ENCODE measurements at regions not wholly inside any gene's neighbourhood (a gene's known extent, or its start where the extent isn't known, plus 50 kb on each side); places are given as distances from the start of the nearest gene placed in this dataset.

GRCh38 chr22:49514641-49515040, 313.0 kb downstream of the BRD1 start:
- Histone ChIP-seq H3F3A (ENCODE audit: low read length, unreplicated experiment) (no peaks in the 10 kb centered on the region), H3K27me3 (ENCODE audit: low read length) (peaks cover 69% of the 10 kb centered on the region), H4K20me1 (ENCODE audit: low read length) (no peaks in the 10 kb centered on the region), H3K27ac (ENCODE audit: low read length) (no peak overlapping the region), H3K9ac (ENCODE audit: low read length) (no peak overlapping the region), H2AFZ (ENCODE audit: low read length) (no peak overlapping the region), H3K9me3 (ENCODE audit: low read length) (no peaks in the 10 kb centered on the region), H3K79me2 (ENCODE audit: low read length) (no peaks in the 10 kb centered on the region), H3K4me2 (ENCODE audit: low read length) (no peak overlapping the region), H3K9me2 (replicated peaks; ENCODE audit: low read length) (no peaks in the 10 kb centered on the region), H3K36me3 (ENCODE audit: low read depth, low read length) (no peaks in the 10 kb centered on the region), H3K4me3 (ENCODE audit: low read length) (no peak overlapping the region), H3K4me1 (ENCODE audit: insufficient read depth, low read length) (no peaks in the 10 kb centered on the region)
- no peak for DNase-seq
- no peak for ATAC-seq
- ChIA-PET CTCF (no interaction called here), POLR2A (ENCODE audit: unreplicated experiment) (no interaction called here)
- TF ChIP-seq EZH2phosphoT487 (IDR thresholded peaks at IDR 0.05; ENCODE audit: borderline replicate concordance, low read length): no peak
- no peak for TF ChIP-seq EZH2 (IDR thresholded peaks at IDR 0.05; ENCODE audit: low read length, unreplicated experiment)
- TF ChIP-seq, protein P1, sequence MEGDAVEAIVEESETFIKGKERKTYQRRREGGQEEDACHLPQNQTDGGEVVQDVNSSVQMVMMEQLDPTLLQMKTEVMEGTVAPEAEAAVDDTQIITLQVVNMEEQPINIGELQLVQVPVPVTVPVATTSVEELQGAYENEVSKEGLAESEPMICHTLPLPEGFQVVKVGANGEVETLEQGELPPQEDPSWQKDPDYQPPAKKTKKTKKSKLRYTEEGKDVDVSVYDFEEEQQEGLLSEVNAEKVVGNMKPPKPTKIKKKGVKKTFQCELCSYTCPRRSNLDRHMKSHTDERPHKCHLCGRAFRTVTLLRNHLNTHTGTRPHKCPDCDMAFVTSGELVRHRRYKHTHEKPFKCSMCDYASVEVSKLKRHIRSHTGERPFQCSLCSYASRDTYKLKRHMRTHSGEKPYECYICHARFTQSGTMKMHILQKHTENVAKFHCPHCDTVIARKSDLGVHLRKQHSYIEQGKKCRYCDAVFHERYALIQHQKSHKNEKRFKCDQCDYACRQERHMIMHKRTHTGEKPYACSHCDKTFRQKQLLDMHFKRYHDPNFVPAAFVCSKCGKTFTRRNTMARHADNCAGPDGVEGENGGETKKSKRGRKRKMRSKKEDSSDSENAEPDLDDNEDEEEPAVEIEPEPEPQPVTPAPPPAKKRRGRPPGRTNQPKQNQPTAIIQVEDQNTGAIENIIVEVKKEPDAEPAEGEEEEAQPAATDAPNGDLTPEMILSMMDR (conservative IDR thresholded peaks at IDR 0.05; ENCODE audit: low read depth, low read length): no peak
- BruUV-seq (replicated peaks): no TSS peak
- intact Hi-C loops (cut with micrococcal nuclease): no loop called here

- Histone ChIP-seq H3K79me2 (ENCODE audit: low read length) (no peaks in the 10 kb centered on the region), H3K9me3 (ENCODE audit: low read length) (no peaks in the 10 kb centered on the region), H3K27me3 (ENCODE audit: low read length) (peaks cover 65% of the 10 kb centered on the region), H4K20me1 (ENCODE audit: low read length) (no peaks in the 10 kb centered on the region), H3K27ac (ENCODE audit: low read length) (no peak overlapping the region), H3K9ac (ENCODE audit: low read length) (no peak overlapping the region), H3K36me3 (ENCODE audit: low read depth, low read length) (no peaks in the 10 kb centered on the region), H3K4me2 (ENCODE audit: low read length) (no peak overlapping the region), H3K4me3 (ENCODE audit: low read length) (no peak overlapping the region), H3F3A (ENCODE audit: low read length, unreplicated experiment) (no peaks in the 10 kb centered on the region), H3K9me2 (replicated peaks; ENCODE audit: low read length) (no peaks in the 10 kb centered on the region), H3K4me1 (ENCODE audit: insufficient read depth, low read length) (no peaks in the 10 kb centered on the region), H2AFZ (ENCODE audit: low read length) (no peak overlapping the region)
- ATAC-seq (no peak), DNase-seq (no peak)
- intact Hi-C loops (cut with micrococcal nuclease): no loop called here
- BruUV-seq (replicated peaks): no TSS peak
- no peak for TF ChIP-seq EZH2 (IDR thresholded peaks at IDR 0.05; ENCODE audit: low read length, unreplicated experiment)
- TF ChIP-seq EZH2phosphoT487 (IDR thresholded peaks at IDR 0.05; ENCODE audit: borderline replicate concordance, low read length): no peak
- TF ChIP-seq, protein P1 (conservative IDR thresholded peaks at IDR 0.05; ENCODE audit: low read depth, low read length): no peak
- CTCF ChIA-PET: no interaction called here
- POLR2A ChIA-PET (ENCODE audit: unreplicated experiment): no interaction called here
Observed at GRCh38 chr22:49514211-49514610, 313.5 kb downstream of the BRD1 start.

DNA sequence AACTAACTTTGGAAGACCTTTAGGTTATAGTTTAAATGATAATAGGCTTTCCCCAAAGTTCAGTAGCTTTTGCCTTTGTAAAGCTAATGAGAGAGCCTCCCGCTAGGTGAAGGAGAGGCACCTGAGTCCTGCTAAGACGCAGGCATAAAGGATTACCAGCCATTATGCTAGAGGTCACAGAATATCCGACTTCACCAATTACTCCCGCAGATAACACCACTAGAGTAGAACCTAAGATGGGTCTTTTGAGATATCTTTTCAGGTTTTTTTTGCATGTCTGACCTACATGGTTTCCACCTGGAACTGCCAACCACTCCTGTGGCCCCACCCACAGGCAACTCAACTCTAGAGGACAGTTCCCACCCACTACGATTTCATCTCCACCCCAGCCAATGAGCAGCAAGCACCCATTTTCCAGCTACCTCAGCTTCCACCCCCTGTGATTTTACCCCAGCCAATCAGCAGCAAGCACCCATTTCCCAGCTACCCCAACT, 314.3 kb downstream of the BRD1 start:
- CTCF ChIA-PET: interaction anchor here (0.6 kb wide), 1 partner anchor 156 kb away, joined by 6 read pairs; no protein-coding TSS in a partner anchor

More for the DNA sequence above, 314.3 kb downstream of the BRD1 start:
- Histone ChIP-seq H3K36me3 (ENCODE audit: low read depth, low read length) (no peaks in the 10 kb centered on the region), H3K27me3 (ENCODE audit: low read length) (peaks cover 57% of the 10 kb centered on the region), H3F3A (ENCODE audit: low read length, unreplicated experiment) (no peaks in the 10 kb centered on the region), H2AFZ (ENCODE audit: low read length) (no peak overlapping the region), H3K4me3 (ENCODE audit: low read length) (no peak overlapping the region), H3K27ac (ENCODE audit: low read length) (no peak overlapping the region), H4K20me1 (ENCODE audit: low read length) (no peaks in the 10 kb centered on the region), H3K4me1 (ENCODE audit: insufficient read depth, low read length) (no peaks in the 10 kb centered on the region), H3K9me3 (ENCODE audit: low read length) (no peaks in the 10 kb centered on the region), H3K9me2 (replicated peaks; ENCODE audit: low read length) (no peaks in the 10 kb centered on the region), H3K79me2 (ENCODE audit: low read length) (no peaks in the 10 kb centered on the region), H3K9ac (ENCODE audit: low read length) (no peak overlapping the region), H3K4me2 (ENCODE audit: low read length) (no peak overlapping the region)
- TF ChIP-seq, protein P1 (conservative IDR thresholded peaks at IDR 0.05; ENCODE audit: low read depth, low read length): no peak
- no peak for TF ChIP-seq EZH2 (IDR thresholded peaks at IDR 0.05; ENCODE audit: low read length, unreplicated experiment)
- TF ChIP-seq EZH2phosphoT487 (IDR thresholded peaks at IDR 0.05; ENCODE audit: borderline replicate concordance, low read length): no peak
- POLR2A ChIA-PET (ENCODE audit: unreplicated experiment): no interaction called here
- no peak for ATAC-seq
- intact Hi-C loops (cut with micrococcal nuclease): no loop called here
- no TSS peak for BruUV-seq (replicated peaks)
- no peak for DNase-seq

Measured in PC-3 (cell line).